ENCODE measurements at regions not wholly inside any gene's neighbourhood (a gene's known extent, or its start where the extent isn't known, plus 50 kb on each side); places are given as distances from the start of the nearest gene placed in this dataset.

- TF ChIP-seq CTCF (IDR thresholded peaks at IDR 0.05; ENCODE audit: low read depth, low read length, poor library complexity, severe bottlenecking) (no peak), EZH2phosphoT487 (IDR thresholded peaks at IDR 0.05; ENCODE audit: borderline replicate concordance, low read length) (no peak)
Observed at GRCh38 chr16:86051368-86052114, 152.6 kb downstream of the IRF8 start.

All from DOHH2 (cell line).